Mesendoderm (in vitro differentiated cells): ENCODE measurements at regions not wholly inside any gene's neighbourhood (a gene's known extent, or its start where the extent isn't known, plus 50 kb on each side); places are given as distances from the start of the nearest gene placed in this dataset.
A peak's percentile ranks its signal among the peaks of the same experiment; 100 is the strongest.

ENCODE experiments used
- DNase-seq: peaks from one replicate; pipeline ENCODE4 v3.0.0; 2013
- H2AK5ac ChIP-seq: 2 replicates; pipeline ENCODE4 v1.6.1; 2013; ENCODE audit warnings: low read length, inconsistent platforms
- H2BK120ac ChIP-seq: 2 replicates; pipeline ENCODE4 v1.6.1; 2013; ENCODE audit warnings: low read depth, mild to moderate bottlenecking, low read length, moderate library complexity, mixed read lengths
- H2BK15ac ChIP-seq: replicated peaks from 2 replicates; pipeline ENCODE4 v1.6.1; 2013; ENCODE audit warnings: low read depth, mild to moderate bottlenecking, moderate library complexity
- H2BK5ac ChIP-seq: 2 replicates; pipeline ENCODE4 v1.6.1; 2013; ENCODE audit warnings: low read length, inconsistent platforms
- H3K18ac ChIP-seq: 2 replicates; pipeline ENCODE4 v1.6.1; 2013; ENCODE audit warnings: mild to moderate bottlenecking, low read length, mixed read lengths
- H3K23ac ChIP-seq: one replicate; pipeline ENCODE4 v1.6.1; 2013; ENCODE audit warnings: low read length
- H3K27ac ChIP-seq: 2 replicates; pipeline ENCODE4 v1.5.1; 2013; ENCODE audit warnings: low read depth, mild to moderate bottlenecking, inconsistent platforms, low read length, moderate library complexity
- H3K27me3 ChIP-seq: 2 replicates; pipeline ENCODE4 v1.6.1; 2013; ENCODE audit warnings: low read length, control low read depth, mild to moderate bottlenecking, inconsistent platforms; ENCODE audit not compliant: insufficient read depth, poor library complexity
- H3K36me3 ChIP-seq: 2 replicates; pipeline ENCODE4 v1.6.1; 2013; ENCODE audit warnings: low read length, inconsistent platforms; ENCODE audit not compliant: control insufficient read depth, insufficient read depth
- H3K4ac ChIP-seq: one replicate; pipeline ENCODE4 v1.6.1; 2013; ENCODE audit warnings: low read depth, mild to moderate bottlenecking, low read length, moderate library complexity
- H3K4me1 ChIP-seq: 2 replicates; pipeline ENCODE4 v1.6.1; 2013; ENCODE audit warnings: low read depth, low read length, inconsistent platforms; ENCODE audit not compliant: control insufficient read depth
- H3K4me2 ChIP-seq: 2 replicates; pipeline ENCODE4 v1.6.1; 2013; ENCODE audit warnings: low read length
- H3K4me3 ChIP-seq: 2 replicates; pipeline ENCODE4 v1.5.1; 2013; ENCODE audit warnings: mild to moderate bottlenecking, low read length
- H3K56ac ChIP-seq: one replicate; pipeline ENCODE4 v1.6.1; 2013; ENCODE audit warnings: low read length
- H3K79me1 ChIP-seq: 2 replicates; pipeline ENCODE4 v1.6.1; 2013; ENCODE audit warnings: low read length, inconsistent platforms
- H3K79me2 ChIP-seq: 2 replicates; pipeline ENCODE4 v1.6.1; 2013; ENCODE audit warnings: mild to moderate bottlenecking, low read length; ENCODE audit not compliant: control insufficient read depth, insufficient read depth
- H3K9ac ChIP-seq: 2 replicates; pipeline ENCODE4 v1.6.1; 2013; ENCODE audit warnings: low read length, inconsistent platforms
- H4K5ac ChIP-seq: one replicate; pipeline ENCODE4 v1.6.1; 2013; ENCODE audit warnings: low read length
- H4K8ac ChIP-seq: one replicate; pipeline ENCODE4 v1.6.1; 2013; ENCODE audit warnings: low read depth, mild to moderate bottlenecking, control low read depth, low read length, moderate library complexity
- WGBS: extraction: QIAGEN DNeasy Blood & Tissue Kit; methylation state at CpG from one replicate; pipeline ENCODE4 v1.1.7; 2013; ENCODE audit warnings: low lambda C conversion rate, missing lambda C conversion rate; ENCODE audit not compliant: insufficient coverage; ENCODE audit errors: extremely low coverage; 5-methylcytosine and 5-hydroxymethylcytosine counted together

GRCh38 chr18:51660188-51660715 is 462.8 kb upstream of the MEX3C start:
- no peaks in the 10 kb centered on the region for H3K79me1 ChIP-seq
- H2BK15ac ChIP-seq: no peak overlapping the region
- peaks cover 25% of the 10 kb centered on the region for H3K4me1 ChIP-seq
- H3K27ac ChIP-seq: no peak overlapping the region
- H3K4me3 ChIP-seq: no peak overlapping the region
- no peak overlapping the region for H3K4ac ChIP-seq
- H3K23ac ChIP-seq: no peak overlapping the region
- H3K9ac ChIP-seq: no peak overlapping the region
- no peaks in the 10 kb centered on the region for H3K79me2 ChIP-seq
- WGBS: no CpG with 5 or more reads among the region's 2 CpGs
- no peak overlapping the region for H4K8ac ChIP-seq
- no peak overlapping the region for H4K5ac ChIP-seq
- no peak overlapping the region for H2BK120ac ChIP-seq
- H2BK5ac ChIP-seq: peak overlapping the region; percentile 14
- no peaks in the 10 kb centered on the region for H3K36me3 ChIP-seq
- no peak overlapping the region for H3K4me2 ChIP-seq
- peak overlapping the region; percentile 33 for H3K18ac ChIP-seq
- DNase-seq: no peak
- H3K56ac ChIP-seq: no peak overlapping the region
- H3K27me3 ChIP-seq: no peaks in the 10 kb centered on the region
- no peak overlapping the region for H2AK5ac ChIP-seq

GRCh38 chr18:51664236-51664635 is 466.8 kb upstream of the MEX3C start:
- no peak overlapping the region for H4K8ac ChIP-seq
- H3K36me3 ChIP-seq: no peaks in the 10 kb centered on the region
- no peak overlapping the region for H3K18ac ChIP-seq
- no peak overlapping the region for H2BK15ac ChIP-seq
- H4K5ac ChIP-seq: no peak overlapping the region
- H3K23ac ChIP-seq: no peak overlapping the region
- no peak overlapping the region for H3K9ac ChIP-seq
- no peak overlapping the region for H3K27ac ChIP-seq
- no peak overlapping the region for H3K4me2 ChIP-seq
- H3K79me2 ChIP-seq: no peaks in the 10 kb centered on the region
- no peak overlapping the region for H2BK5ac ChIP-seq
- H3K4ac ChIP-seq: no peak overlapping the region
- H3K4me3 ChIP-seq: no peak overlapping the region
- peak overlapping the region; percentile 2 for H2AK5ac ChIP-seq
- no CpG with 5 or more reads among the region's 3 CpGs for WGBS
- no peak overlapping the region for H2BK120ac ChIP-seq
- H3K4me1 ChIP-seq: peaks cover 6% of the 10 kb centered on the region
- no peak overlapping the region for H3K56ac ChIP-seq
- no peaks in the 10 kb centered on the region for H3K79me1 ChIP-seq
- H3K27me3 ChIP-seq: no peaks in the 10 kb centered on the region
- no peak for DNase-seq

- Histone ChIP-seq H3K18ac (no peak overlapping the region), H3K4me3 (no peak overlapping the region), H3K4ac (no peak overlapping the region), H3K27ac (no peak overlapping the region), H2BK15ac (no peak overlapping the region), H2AK5ac (peak overlapping the region; percentile 65), H3K4me1 (no peaks in the 10 kb centered on the region), H4K5ac (no peak overlapping the region), H3K27me3 (no peaks in the 10 kb centered on the region), H3K23ac (no peak overlapping the region), H4K8ac (no peak overlapping the region), H3K4me2 (no peak overlapping the region), H3K9ac (no peak overlapping the region), H3K79me1 (no peaks in the 10 kb centered on the region), H2BK120ac (peak overlapping the region; percentile 5), H3K56ac (peak overlapping the region; percentile 46), H2BK5ac (peak overlapping the region; percentile 54), H3K79me2 (no peaks in the 10 kb centered on the region), H3K36me3 (no peaks in the 10 kb centered on the region)
- no peak for DNase-seq
- WGBS: no CpG with 5 or more reads among the region's 7 CpGs
Measured at GRCh38 chr18:51666763-51667191, 469.3 kb upstream of the MEX3C start.

- Histone ChIP-seq H3K9ac (no peak overlapping the region), H3K23ac (no peak overlapping the region), H3K36me3 (no peaks in the 10 kb centered on the region), H3K4me3 (no peak overlapping the region), H2AK5ac (no peak overlapping the region), H3K4me1 (no peaks in the 10 kb centered on the region), H4K5ac (no peak overlapping the region), H3K4me2 (no peak overlapping the region), H4K8ac (no peak overlapping the region), H3K79me1 (no peaks in the 10 kb centered on the region), H3K27me3 (no peaks in the 10 kb centered on the region), H3K79me2 (no peaks in the 10 kb centered on the region), H3K27ac (no peak overlapping the region), H2BK15ac (no peak overlapping the region), H3K4ac (no peak overlapping the region), H2BK5ac (no peak overlapping the region), H3K56ac (peak overlapping the region; percentile 40), H2BK120ac (no peak overlapping the region), H3K18ac (no peak overlapping the region)
- peak; percentile 66 for DNase-seq
- no CpG with 5 or more reads among the region's 10 CpGs for WGBS
Measured at GRCh38 chr18:51668101-51668500, 470.6 kb upstream of the MEX3C start.

GRCh38 chr18:51668607-51669006 is 471.1 kb upstream of the MEX3C start:
- Histone ChIP-seq H3K23ac (no peak overlapping the region), H3K4ac (no peak overlapping the region), H3K18ac (peak overlapping the region; percentile 21), H4K5ac (no peak overlapping the region), H3K4me2 (no peak overlapping the region), H3K9ac (no peak overlapping the region), H3K27ac (no peak overlapping the region), H2AK5ac (no peak overlapping the region), H3K4me1 (no peaks in the 10 kb centered on the region), H3K56ac (no peak overlapping the region), H2BK5ac (no peak overlapping the region), H3K36me3 (no peaks in the 10 kb centered on the region), H3K27me3 (no peaks in the 10 kb centered on the region), H2BK120ac (no peak overlapping the region), H4K8ac (no peak overlapping the region), H2BK15ac (no peak overlapping the region), H3K79me2 (no peaks in the 10 kb centered on the region), H3K4me3 (no peak overlapping the region), H3K79me1 (no peaks in the 10 kb centered on the region)
- no CpG with 5 or more reads among the region's 2 CpGs for WGBS
- no peak for DNase-seq

- Histone ChIP-seq H3K4ac (no peak overlapping the region), H3K79me1 (no peaks in the 10 kb centered on the region), H3K23ac (no peak overlapping the region), H3K27me3 (no peaks in the 10 kb centered on the region), H2BK120ac (no peak overlapping the region), H3K4me2 (no peak overlapping the region), H2BK5ac (no peak overlapping the region), H3K79me2 (no peaks in the 10 kb centered on the region), H3K4me3 (no peak overlapping the region), H3K36me3 (no peaks in the 10 kb centered on the region), H4K8ac (no peak overlapping the region), H4K5ac (no peak overlapping the region), H3K18ac (no peak overlapping the region), H2AK5ac (no peak overlapping the region), H2BK15ac (no peak overlapping the region), H3K9ac (no peak overlapping the region), H3K56ac (no peak overlapping the region), H3K27ac (no peak overlapping the region), H3K4me1 (no peaks in the 10 kb centered on the region)
- DNase-seq: no peak
- WGBS: no CpG with 5 or more reads among the region's 7 CpGs
Measured at GRCh38 chr18:51686590-51686989, 489.1 kb upstream of the MEX3C start.
